IMR-90 (cell line): ENCODE measurements at regions not wholly inside any gene's neighbourhood (a gene's known extent, or its start where the extent isn't known, plus 50 kb on each side); places are given as distances from the start of the nearest gene placed in this dataset.

Experiments
- ATAC-seq: fragments of 200-7000 bp; cut with Tn5 transposase; 2 replicates; pipeline ENCODE4 v1.9.1; 2020; ENCODE audit warnings: low read depth, mild to moderate bottlenecking, moderate library complexity
- BruUV-seq: library from RNA; stranded (reverse); fragments of 400-500 nt; replicated peaks from 2 replicates; lab custom pipeline; 2021; lab: Mats Ljungman, UMichigan
- CTCF ChIA-PET: fragments of 300-600 bp; formaldehyde crosslinking; extraction: SDS; loops from one replicate; lab custom pipeline; 2021; ENCODE audit warnings: antibody characterized with exemption; lab: Yijun Ruan, JAX
- POLR2A ChIA-PET: fragments of 300-600 bp; sonication (Branson Sonifier 250); formaldehyde crosslinking; loops from one replicate; lab custom pipeline; 2022; ENCODE audit warnings: antibody characterized with exemption; ENCODE audit not compliant: unreplicated experiment; lab: Charles Lee
- DNase-seq: peaks from one replicate; pipeline ENCODE4 v3.0.0; 2013
- H2AFZ ChIP-seq: replicated peaks from 2 replicates; pipeline ENCODE3; 2013; ENCODE audit warnings: low read length, mild to moderate bottlenecking; ENCODE audit not compliant: poor library complexity
- H2AK5ac ChIP-seq: 2 replicates; pipeline ENCODE4 v1.6.1; 2013; ENCODE audit warnings: low read depth, low read length, inconsistent platforms
- H2AK9ac ChIP-seq: replicated peaks from 2 replicates; pipeline ENCODE3; 2013; ENCODE audit warnings: mild to moderate bottlenecking, low read depth, low read length, moderate library complexity; ENCODE audit not compliant: poor library complexity
- H2BK120ac ChIP-seq: 2 replicates; pipeline ENCODE4 v1.6.1; 2013; ENCODE audit warnings: low read depth, low read length, inconsistent platforms
- H2BK15ac ChIP-seq: 3 replicates; pipeline ENCODE4 v1.6.1; 2013; ENCODE audit warnings: low read depth, low read length, inconsistent platforms
- H2BK20ac ChIP-seq: 2 replicates; pipeline ENCODE4 v1.6.1; 2013; ENCODE audit warnings: low read depth, mild to moderate bottlenecking, inconsistent platforms, low read length, moderate library complexity
- H2BK5ac ChIP-seq: 2 replicates; pipeline ENCODE4 v1.6.1; 2013; ENCODE audit warnings: mild to moderate bottlenecking, low read depth, low read length, inconsistent platforms; ENCODE audit not compliant: poor library complexity, severe bottlenecking
- H3K14ac ChIP-seq: replicated peaks from 2 replicates; pipeline ENCODE4 v1.6.1; 2013; ENCODE audit warnings: low read depth, low read length, inconsistent platforms
- H3K18ac ChIP-seq: 2 replicates; pipeline ENCODE4 v1.6.1; 2013; ENCODE audit warnings: low read depth, low read length, control low read depth
- H3K23ac ChIP-seq: 2 replicates; pipeline ENCODE4 v1.6.1; 2013; ENCODE audit warnings: low read depth, low read length, inconsistent platforms
- H3K27ac ChIP-seq: 2 replicates; pipeline ENCODE4 v1.5.1; 2013; ENCODE audit warnings: mild to moderate bottlenecking, control low read depth, low read length; ENCODE audit not compliant: insufficient read depth
- H3K27me3 ChIP-seq: 2 replicates; pipeline ENCODE4 v1.6.1; 2013; ENCODE audit warnings: low read length; ENCODE audit not compliant: control insufficient read depth, insufficient read depth
- H3K36me3 ChIP-seq: 2 replicates; pipeline ENCODE4 v1.6.1; 2013; ENCODE audit warnings: low read length, mixed read lengths; ENCODE audit not compliant: control insufficient read depth, insufficient read depth
- H3K4ac ChIP-seq: 2 replicates; pipeline ENCODE4 v1.6.1; 2013; ENCODE audit warnings: low read depth, low read length, inconsistent platforms
- H3K4me1 ChIP-seq: 2 replicates; pipeline ENCODE4 v1.6.1; 2013; ENCODE audit warnings: low read length, mixed read lengths; ENCODE audit not compliant: control insufficient read depth, insufficient read depth
- H3K4me2 ChIP-seq: 2 replicates; pipeline ENCODE4 v1.6.1; 2013; ENCODE audit warnings: low read depth, mild to moderate bottlenecking, control low read depth, low read length, moderate library complexity
- H3K4me3 ChIP-seq: 2 replicates; pipeline ENCODE4 v1.5.1; 2013; ENCODE audit warnings: low read depth, mild to moderate bottlenecking, control low read depth, low read length, moderate library complexity; ENCODE audit not compliant: insufficient read depth
- H3K56ac ChIP-seq: 2 replicates; pipeline ENCODE4 v1.6.1; 2013; ENCODE audit warnings: low read length, inconsistent platforms; ENCODE audit not compliant: insufficient read depth; ENCODE audit errors: extremely low read depth
- H3K79me1 ChIP-seq, 2 experiments: 2 replicates each; pipeline ENCODE4 v1.6.1; 2013; ENCODE audit warnings: low read length in 2 of 2, inconsistent platforms in 1 of 2, low read depth in 1 of 2
- H3K9ac ChIP-seq: 2 replicates; pipeline ENCODE4 v1.6.1; 2013; ENCODE audit warnings: low read depth, low read length, control low read depth
- H3K9me1 ChIP-seq: 2 replicates; pipeline ENCODE4 v1.6.1; 2013; ENCODE audit warnings: low read length, inconsistent platforms; ENCODE audit not compliant: insufficient read depth
- H3K9me3 ChIP-seq: 2 replicates; pipeline ENCODE4 v1.6.1; 2013; ENCODE audit warnings: low read length; ENCODE audit not compliant: control insufficient read depth, insufficient read depth
- H4K20me1 ChIP-seq: 2 replicates; pipeline ENCODE4 v1.6.1; 2013; ENCODE audit warnings: low read length, inconsistent platforms; ENCODE audit not compliant: insufficient read depth
- H4K5ac ChIP-seq: 2 replicates; pipeline ENCODE4 v1.6.1; 2013; ENCODE audit warnings: mild to moderate bottlenecking, low read depth, low read length, control low read depth
- H4K8ac ChIP-seq, 2 experiments: 2 replicates each; pipeline ENCODE4 v1.6.1; 2013; ENCODE audit warnings: low read depth in 2 of 2, low read length in 2 of 2, control low read depth in 1 of 2, inconsistent platforms in 1 of 2
- H4K91ac ChIP-seq: 2 replicates; pipeline ENCODE4 v1.6.1; 2013; ENCODE audit warnings: low read depth, low read length, inconsistent platforms; ENCODE audit not compliant: insufficient read depth
- CEBPB ChIP-seq: IDR thresholded peaks from 2 replicates; pipeline ENCODE4 v1.6.1; 2012; ENCODE audit warnings: low read depth, low read length, improper control_type of control experiment
- ELK1 ChIP-seq: fragments of 150-350 bp; IDR thresholded peaks from 2 replicates; pipeline ENCODE4 v1.6.1; 2016; ENCODE audit warnings: low read depth, mild to moderate bottlenecking, low read length, moderate library complexity, borderline replicate concordance
- FOS ChIP-seq: fragments of 150-350 bp; IDR thresholded peaks from 2 replicates; pipeline ENCODE4 v1.6.1; 2016; ENCODE audit warnings: low read depth, low read length
- NFE2L2 ChIP-seq: fragments of 150-350 bp; IDR thresholded peaks from 2 replicates; pipeline ENCODE4 v1.6.1; 2016; ENCODE audit warnings: low read depth, mild to moderate bottlenecking, low read length
- WGBS, 2 experiments: methylation state at CpG; one replicate each; pipeline versions ENCODE4 v1.1.5 to v1.1.7; 2013; ENCODE audit warnings: missing lambda C conversion rate in 2 of 2; ENCODE audit not compliant: insufficient read length in 1 of 2; ENCODE audit errors: extremely low coverage in 2 of 2; 5-methylcytosine and 5-hydroxymethylcytosine counted together
- dilution Hi-C: fragments of 300-500 bp; cut with HindIII; formaldehyde crosslinking; loops from one replicate; pipeline ENCODE4 v1.14.3; 2018; ENCODE audit warnings: low sequenced_read_pairs; ENCODE audit not compliant: unreplicated experiment
- in situ Hi-C: fragments of 300-500 bp; cut with MboI; formaldehyde crosslinking; loops from 3 replicates; pipeline ENCODE4 v1.14.3; 2019; ENCODE audit warnings: low sequenced_read_pairs, inconsistent platforms, mixed read lengths
- intact Hi-C: fragments of 100-400 bp; cut with micrococcal nuclease; formaldehyde crosslinking; loops from 2 replicates; pipeline ENCODE4 v1.10.0; 2022

GRCh38 chr20:51970858-51971257, 168.5 kb upstream of the SALL4 start:
- no peak for DNase-seq

More at GRCh38 chr20:51970858-51971257, 168.5 kb upstream of the SALL4 start:
- ATAC-seq = no peak
- H2BK120ac ChIP-seq = no peak overlapping the region
- no peak overlapping the region for H3K14ac ChIP-seq
- dilution Hi-C loops = no loop called here
- no TSS peak for BruUV-seq
- H2BK5ac ChIP-seq = no peak overlapping the region
- no peaks in the 10 kb centered on the region for H4K20me1 ChIP-seq
- peaks cover 3% of the 10 kb centered on the region; the same call in 1 of the 2 replicates for H3K4me1 ChIP-seq
- no peak overlapping the region for H3K9ac ChIP-seq
- H4K8ac ChIP-seq = no peak overlapping the region
- no peak overlapping the region for H3K4me2 ChIP-seq
- H2BK20ac ChIP-seq = no peak overlapping the region
- no peak overlapping the region for H4K91ac ChIP-seq
- intact Hi-C loops = no loop called here
- POLR2A ChIA-PET = no interaction called here
- H3K27me3 ChIP-seq = no peaks in the 10 kb centered on the region
- no peak overlapping the region for H3K4ac ChIP-seq
- H3K36me3 ChIP-seq = no peaks in the 10 kb centered on the region
- peak; percentile 53 for TF ChIP-seq CEBPB
- TF ChIP-seq FOS = no peak
- TF ChIP-seq NFE2L2 = no peak
- no peak for TF ChIP-seq ELK1
- no peaks in the 10 kb centered on the region for H3K9me1 ChIP-seq
- no peak overlapping the region for H2AK5ac ChIP-seq
- H2AK9ac ChIP-seq = no peak overlapping the region
- H4K5ac ChIP-seq = no peak overlapping the region
- H3K4me3 ChIP-seq = no peak overlapping the region
- H2AFZ ChIP-seq = no peak overlapping the region
- H2BK15ac ChIP-seq = no peak overlapping the region
- no peak overlapping the region for H3K18ac ChIP-seq
- no peaks in the 10 kb centered on the region for H3K79me1 ChIP-seq
- WGBS, 2 experiments = no CpG with 5 or more reads among the region's 10 CpGs
- H3K27ac ChIP-seq = no peak overlapping the region
- no peak overlapping the region for H3K23ac ChIP-seq
- no peak overlapping the region for H3K56ac ChIP-seq
- H3K9me3 ChIP-seq = no peaks in the 10 kb centered on the region
- in situ Hi-C loops = no loop called here
- CTCF ChIA-PET = no interaction called here
